Heart right ventricle (tissue), 16 donors: ENCODE measurements at regions not wholly inside any gene's neighbourhood (a gene's known extent, or its start where the extent isn't known, plus 50 kb on each side); places are given as distances from the start of the nearest gene placed in this dataset.
"Not testable (repeated sequence)": the region's sequence is repeated elsewhere in the genome, so short reads cannot be mapped to it uniquely, and the experiment has no call there.

Source experiments
- ATAC-seq, 8 donors: fragments of 200-7000 bp; cut with Tn5 transposase; one replicate each; pipeline ENCODE4 v1.9.1; 2020; ENCODE audit warnings: mild to moderate bottlenecking in 8 of 8, moderate library complexity in 8 of 8, moderate number of reproducible peaks in 1 of 8
- DNase-seq, 2 donors: peaks; one replicate each; pipeline ENCODE4 v3.0.0-alpha.2; 2020
- H3K27ac ChIP-seq, 10 donors: fragments of 200-600 bp; sonication (generic) in 2 of 10; one replicate each; pipeline versions ENCODE4 v1.5.0 to v1.8.0; 2020 to 2022; ENCODE audit warnings: mild to moderate bottlenecking in 3 of 10
- H3K27me3 ChIP-seq, 7 donors: fragments of 200-600 bp; one replicate each; pipeline ENCODE4 v1.8.0; 2021 to 2022; ENCODE audit warnings: mild to moderate bottlenecking in 2 of 7
- H3K36me3 ChIP-seq, 9 donors: fragments of 200-600 bp; sonication (generic) in 1 of 9; one replicate each; pipeline versions ENCODE4 v1.5.0 to v1.8.0; 2020 to 2022; ENCODE audit warnings: mild to moderate bottlenecking in 2 of 9
- H3K4me1 ChIP-seq, 9 donors: fragments of 200-600 bp; sonication (generic) in 1 of 9; one replicate each; pipeline versions ENCODE4 v1.5.0 to v1.8.0; 2020 to 2022; ENCODE audit warnings: mild to moderate bottlenecking in 4 of 9
- H3K4me3 ChIP-seq, 10 donors: fragments of 200-600 bp; sonication (generic) in 2 of 10; one replicate each; pipeline versions ENCODE4 v1.5.0 to v1.8.0; 2020 to 2022; ENCODE audit warnings: mild to moderate bottlenecking in 7 of 10, moderate library complexity in 2 of 10
- H3K9me3 ChIP-seq, 11 donors: fragments of 200-600 bp in 10 of 11; sonication (generic) in 2 of 11; one replicate each; pipeline versions ENCODE4 v1.5.0 to v1.8.0; 2013 to 2022; ENCODE audit warnings: mild to moderate bottlenecking in 2 of 11, control low read depth in 1 of 11, moderate library complexity in 1 of 11
- CTCF ChIP-seq, 9 donors: fragments of 200-600 bp; sonication (generic) in 2 of 9; IDR thresholded peaks; one replicate each; pipeline versions ENCODE4 v1.5.0 to v1.8.0; 2021 to 2022; ENCODE audit warnings: antibody characterized with exemption in 9 of 9, mild to moderate bottlenecking in 5 of 9, moderate library complexity in 1 of 9
- WGBS, 2 donors: extraction: QIAGEN DNeasy Blood & Tissue Kit; methylation state at CpG; one replicate each; pipeline ENCODE4 v1.1.7; 2013; ENCODE audit warnings: inconsistent platforms in 1 of 2; 5-methylcytosine and 5-hydroxymethylcytosine counted together
- intact Hi-C, 10 donors: fragments of 100-400 bp; cut with DNase I; formaldehyde crosslinking; loops; one replicate each; pipeline versions ENCODE4 v1.11.1 to v1.14.2; 2022
- donor health status: Arrhythmogenic right ventricular cardiomyopathy.
- donor health status: ischemic (EF 13 %, LVEDD 7.1; RV severe dilation, severe dysfunction).
- donor health status: healthy with polysubstance abuse.
- donor health status: DM: no; HTN: yes; CAD: no.
- donor health status: DM: no; HTN: no; CAD: no.
- donor health status: ischemic (EF 25% LVEDD 6.9; RV normal size, moderate dysfunction).
- donor health status: ischemic (EF 25% LVEDD 5.7; RV mildly dilated, moderate dysfunction).
- donor health status: healthy.
- donor health status: DM: yes; HTN: yes; CAD: no.
- donor health status: Ischemic cardiomyopathy.
- donor health status: ischemic (EF 35%, LVEDD 5.7; RV mildly dilated, moderate dysfunction).
- donor health status: nonischemic (EF 11% LVEDD 7.7; RV severe dilation, severe dysfunction).
- donor health status: DM: yes; HTN: yes; CAD: no.
- donor health status: PGD.
- donor health status: ischemic (EF 29% LVEDD 5.4; RV normal size, mild dysfunction).
- donor health status: nonischemic (EF 23%, LVEDD 6.1; RV moderate dilation, normal function).

GRCh38 chr12:73226593-73226992, 954.4 kb downstream of the TRHDE start:
- Histone ChIP-seq H3K36me3 (no peaks in the 10 kb centered on the region), H3K4me3 (no peak overlapping the region), H3K4me1 (no peaks in the 10 kb centered on the region), H3K27ac (no peak overlapping the region), H3K9me3 (peaks cover 0 to 25% (median 0%) of the 10 kb centered on the region in 11 donors), H3K27me3 (no peaks in the 10 kb centered on the region)
- DNase-seq (no peak), ATAC-seq (no peak)
- no peak for TF ChIP-seq CTCF (IDR thresholded peaks at IDR 0.05)
- intact Hi-C loops: no loop called here
- WGBS, 2 donors: 62 to 73% methylated on average over 1 of the region's 1 CpG

GRCh38 chr12:73228828-73229227, 956.7 kb downstream of the TRHDE start:
- H3K4me1 ChIP-seq, H3K4me3 ChIP-seq, intact Hi-C loops, H3K27ac ChIP-seq, DNase-seq, H3K27me3 ChIP-seq, ATAC-seq, H3K36me3 ChIP-seq: not testable (repeated sequence)
- 21% methylated on average over 1 of the region's 1 CpG for WGBS, 2 donors
- peaks cover 0 to 45% (median 3%) of the 10 kb centered on the region in 11 donors for H3K9me3 ChIP-seq

GRCh38 chr12:73235387-73235786, 963.2 kb downstream of the TRHDE start:
- Histone ChIP-seq H3K9me3 (peaks cover 0 to 70% (median 5%) of the 10 kb centered on the region in 11 donors), H3K36me3 (no peaks in the 10 kb centered on the region), H3K4me3 (no peak overlapping the region), H3K27ac (no peak overlapping the region), H3K4me1 (no peaks in the 10 kb centered on the region), H3K27me3 (no peaks in the 10 kb centered on the region)
- ATAC-seq: no peak
- TF ChIP-seq CTCF (IDR thresholded peaks at IDR 0.05): no peak
- intact Hi-C loops: no loop called here
- 70 to 75% methylated on average over 3 of the region's 3 CpGs for WGBS, 2 donors
- no peak for DNase-seq

- 75 to 79% methylated on average over 1 of the region's 1 CpG for WGBS, 2 donors
- DNase-seq: no peak
- no peak for ATAC-seq
- H3K4me1 ChIP-seq: no peaks in the 10 kb centered on the region
- intact Hi-C loops: no loop called here
- no peaks in the 10 kb centered on the region for H3K36me3 ChIP-seq
- peaks cover 0 to 36% (median 0%) of the 10 kb centered on the region in 11 donors for H3K9me3 ChIP-seq
- no peak overlapping the region for H3K27ac ChIP-seq
- no peak overlapping the region for H3K4me3 ChIP-seq
- TF ChIP-seq CTCF (IDR thresholded peaks at IDR 0.05): no peak
- no peaks in the 10 kb centered on the region for H3K27me3 ChIP-seq
Measured at GRCh38 chr12:73240110-73240509, 967.9 kb downstream of the TRHDE start.

- H3K4me3 ChIP-seq: no peak overlapping the region
- no peaks in the 10 kb centered on the region for H3K4me1 ChIP-seq
- 10 to 17% methylated on average over 1 of the region's 1 CpG for WGBS, 2 donors
- ATAC-seq (no peak), DNase-seq (no peak)
- intact Hi-C loops: no loop called here
- H3K36me3 ChIP-seq: no peaks in the 10 kb centered on the region
- TF ChIP-seq CTCF (IDR thresholded peaks at IDR 0.05): no peak
- H3K9me3 ChIP-seq: peaks cover 0 to 31% (median 2%) of the 10 kb centered on the region in 11 donors
- H3K27me3 ChIP-seq: no peaks in the 10 kb centered on the region
- no peak overlapping the region for H3K27ac ChIP-seq
Measured at GRCh38 chr12:73262788-73263381, 990.7 kb downstream of the TRHDE start.
